ENCODE measurements at regions not wholly inside any gene's neighbourhood (a gene's known extent, or its start where the extent isn't known, plus 50 kb on each side); places are given as distances from the start of the nearest gene placed in this dataset.
"Not testable (repeated sequence)": the region's sequence is repeated elsewhere in the genome, so short reads cannot be mapped to it uniquely, and the experiment has no call there.

GRCh38 chr3:177385831-177386301 lies 188.6 kb upstream of the TBL1XR1 start:
- no peak for DNase-seq (ENCODE audit: low read depth in 2 of 2)

- DNase-seq (ENCODE audit: low read depth in 2 of 2), result no peak
Measured at GRCh38 chr3:177388209-177388608, 190.9 kb upstream of the TBL1XR1 start.

GRCh38 chr3:177394231-177395024 lies 197.1 kb upstream of the TBL1XR1 start:
- DNase-seq (ENCODE audit: low read depth in 2 of 2), result not testable (repeated sequence)

GRCh38 chr3:177396733-177397132 lies 199.5 kb upstream of the TBL1XR1 start:
- DNase-seq (ENCODE audit: low read depth in 2 of 2), result no peak

GRCh38 chr3:177401375-177401774 lies 204.1 kb upstream of the TBL1XR1 start:
- no peak for DNase-seq (ENCODE audit: low read depth in 2 of 2)

- DNase-seq (ENCODE audit: low read depth in 2 of 2), result no peak
Measured at GRCh38 chr3:177402533-177402932, 205.3 kb upstream of the TBL1XR1 start.

GRCh38 chr3:177405191-177405672 lies 207.9 kb upstream of the TBL1XR1 start:
- DNase-seq (ENCODE audit: low read depth in 2 of 2), result no peak

- DNase-seq (ENCODE audit: low read depth in 2 of 2), result no peak
Measured at GRCh38 chr3:177410730-177411129, 213.4 kb upstream of the TBL1XR1 start.

GRCh38 chr3:177411201-177411600 lies 213.9 kb upstream of the TBL1XR1 start:
- no peak for DNase-seq (ENCODE audit: low read depth in 2 of 2)

GRCh38 chr3:177412677-177413170 lies 215.4 kb upstream of the TBL1XR1 start:
- DNase-seq (ENCODE audit: low read depth in 2 of 2), result not testable (repeated sequence)

- DNase-seq (ENCODE audit: low read depth in 2 of 2), result no peak
Measured at GRCh38 chr3:177414093-177414492, 216.8 kb upstream of the TBL1XR1 start.

- no peak for DNase-seq (ENCODE audit: low read depth in 2 of 2)
Measured at GRCh38 chr3:177418787-177419186, 221.5 kb upstream of the TBL1XR1 start.

GRCh38 chr3:177419904-177420601 lies 222.8 kb upstream of the TBL1XR1 start:
- DNase-seq (ENCODE audit: low read depth in 2 of 2), result peak in 1 of 2 donors; percentile 12

- no peak for DNase-seq (ENCODE audit: low read depth in 2 of 2)
Measured at GRCh38 chr3:177420651-177421480, 223.6 kb upstream of the TBL1XR1 start.

- no peak for DNase-seq (ENCODE audit: low read depth in 2 of 2)
Measured at GRCh38 chr3:177421481-177421785, 224.2 kb upstream of the TBL1XR1 start.

- DNase-seq (ENCODE audit: low read depth in 2 of 2), result no peak
Measured at GRCh38 chr3:177424521-177424920, 227.2 kb upstream of the TBL1XR1 start.

- DNase-seq (ENCODE audit: low read depth in 2 of 2), result no peak
Measured at GRCh38 chr3:177425042-177425441, 227.8 kb upstream of the TBL1XR1 start.

GRCh38 chr3:177426106-177426877 lies 229.0 kb upstream of the TBL1XR1 start:
- no peak for DNase-seq (ENCODE audit: low read depth in 2 of 2)

GRCh38 chr3:177426878-177427495 lies 229.7 kb upstream of the TBL1XR1 start:
- DNase-seq (ENCODE audit: low read depth in 2 of 2), result peak; percentile 50 to 61

- no peak for DNase-seq (ENCODE audit: low read depth in 2 of 2)
Measured at GRCh38 chr3:177427540-177427939, 230.3 kb upstream of the TBL1XR1 start.

- DNase-seq (ENCODE audit: low read depth in 2 of 2), result no peak
Measured at GRCh38 chr3:177429079-177429478, 231.8 kb upstream of the TBL1XR1 start.
